Natural killer cell (primary cell): ENCODE measurements at regions not wholly inside any gene's neighbourhood (a gene's known extent, or its start where the extent isn't known, plus 50 kb on each side); places are given as distances from the start of the nearest gene placed in this dataset.

Experiments
- ATAC-seq, 3 donors: fragments of 150-1000 bp in 2 of 3; fragments of 200-7000 bp in 1 of 3; cut with Tn5 transposase; 1 replicate in 1 of 3; 2 replicates in 2 of 3; pipeline ENCODE4 v1.10.0; 2021; ENCODE audit warnings: mild to moderate bottlenecking in 2 of 3, moderate library complexity in 2 of 3
- DNase-seq, 2 donors: peaks; one replicate each; pipeline versions ENCODE4 v3.0.0 to v3.0.0-alpha.2; 2013 to 2021; ENCODE audit warnings: mixed read lengths in 1 of 2
- H3K27ac ChIP-seq: one replicate; pipeline ENCODE4 v1.5.1; 2013; ENCODE audit warnings: mild to moderate bottlenecking, low read length
- H3K27me3 ChIP-seq: one replicate; pipeline ENCODE4 v1.6.1; 2013; ENCODE audit warnings: low read length; ENCODE audit not compliant: control insufficient read depth, insufficient read depth
- H3K36me3 ChIP-seq: one replicate; pipeline ENCODE4 v1.6.1; 2013; ENCODE audit warnings: low read length; ENCODE audit not compliant: control insufficient read depth, insufficient read depth
- H3K4me1 ChIP-seq: one replicate; pipeline ENCODE4 v1.6.1; 2013; ENCODE audit warnings: low read length; ENCODE audit not compliant: control insufficient read depth, insufficient read depth
- H3K4me3 ChIP-seq: one replicate; pipeline ENCODE4 v1.5.1; 2013; ENCODE audit warnings: low read length
- H3K9me3 ChIP-seq: one replicate; pipeline ENCODE4 v1.6.1; 2013; ENCODE audit warnings: low read length; ENCODE audit not compliant: control insufficient read depth, insufficient read depth
- H3K27ac Mint-ChIP-seq, 2 donors: one replicate each; pipeline ENCODE4 v1.8.0; 2022; ENCODE audit warnings: mild to moderate bottlenecking in 2 of 2, mixed read lengths in 2 of 2, moderate library complexity in 1 of 2
- H3K27me3 Mint-ChIP-seq, 2 donors: one replicate each; pipeline ENCODE4 v1.8.0; 2022; ENCODE audit warnings: low read depth in 2 of 2, mixed read lengths in 2 of 2
- H3K36me3 Mint-ChIP-seq: one replicate; pipeline ENCODE4 v1.8.0; 2022; ENCODE audit warnings: mixed read lengths
- H3K4me1 Mint-ChIP-seq, 2 donors: one replicate each; pipeline ENCODE4 v1.8.0; 2022; ENCODE audit warnings: mixed read lengths in 2 of 2
- H3K4me3 Mint-ChIP-seq: one replicate; pipeline ENCODE4 v1.8.0; 2022; ENCODE audit warnings: mild to moderate bottlenecking, moderate library complexity, mixed read lengths
- H3K9me3 Mint-ChIP-seq, 2 donors: one replicate each; pipeline ENCODE4 v1.8.0; 2022; ENCODE audit warnings: mixed read lengths in 2 of 2
- WGBS: methylation state at CpG from one replicate; pipeline ENCODE4 v1.1.7; 2013; ENCODE audit warnings: missing lambda C conversion rate; ENCODE audit not compliant: insufficient coverage; 5-methylcytosine and 5-hydroxymethylcytosine counted together
- intact Hi-C: fragments of 100-400 bp; cut with micrococcal nuclease; formaldehyde crosslinking; loops from one replicate; pipeline ENCODE4 v1.14.2; 2022
- TF ChIP-seq, protein P1 (sequence below): fragments of 200-600 bp; IDR thresholded peaks from one replicate; pipeline ENCODE4 v1.8.0; 2022; ENCODE audit warnings: antibody characterized with exemption

DNA sequence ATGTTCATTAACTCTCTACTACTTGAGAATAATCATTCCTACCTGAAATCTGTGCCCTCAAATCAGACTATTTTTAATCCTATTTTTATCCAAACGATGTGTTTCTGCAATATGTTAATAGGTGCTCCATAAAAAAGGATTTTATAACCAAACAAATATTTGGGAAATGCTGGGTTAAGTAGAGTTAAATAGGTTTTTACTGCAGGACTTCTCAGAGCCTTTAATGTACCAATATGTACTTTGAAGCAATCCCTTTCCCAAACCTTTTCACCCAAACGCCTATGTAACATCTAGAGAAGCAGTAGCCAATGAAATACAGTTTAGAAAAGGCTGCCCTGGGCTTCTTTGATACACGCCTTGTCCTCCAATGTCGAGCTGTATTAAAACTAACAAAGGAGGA, 182.5 kb downstream of the SP3 start:
- H3K27ac Mint-ChIP-seq = no peak overlapping the region
- no peak overlapping the region for H3K4me3 Mint-ChIP-seq

DNA sequence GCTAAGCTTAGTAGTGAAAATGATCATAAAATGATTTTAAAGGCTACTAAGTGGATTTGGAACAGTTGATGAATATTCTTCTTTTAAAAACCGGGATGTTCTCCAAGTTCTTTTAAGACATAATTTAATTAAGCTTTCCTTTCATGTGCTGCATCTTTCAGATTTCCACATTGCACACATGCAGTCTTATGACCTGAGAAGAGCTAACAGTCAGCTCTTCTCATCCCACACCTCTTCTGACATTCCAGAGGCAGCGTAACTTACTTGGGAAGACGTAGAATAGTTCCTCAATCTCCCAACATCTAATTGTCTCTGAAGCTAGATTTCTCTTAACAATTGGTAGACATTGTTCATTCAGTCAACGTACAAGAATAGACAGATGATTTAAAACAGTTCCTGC, 181.8 kb downstream of the SP3 start:
- Mint-ChIP-seq H3K9me3 (no peaks in the 10 kb centered on the region), H3K27me3 (peaks cover 17 to 42% of the 10 kb centered on the region in 2 donors), H3K4me3 (no peak overlapping the region), H3K4me1 (no peaks in the 10 kb centered on the region), H3K36me3 (no peaks in the 10 kb centered on the region), H3K27ac (no peak overlapping the region)
- Histone ChIP-seq H3K9me3 (no peaks in the 10 kb centered on the region), H3K36me3 (no peaks in the 10 kb centered on the region), H3K4me3 (no peak overlapping the region), H3K27me3 (no peaks in the 10 kb centered on the region), H3K27ac (no peak overlapping the region), H3K4me1 (no peaks in the 10 kb centered on the region)
- intact Hi-C loops = no loop called here
- no peak for DNase-seq
- no peak for ATAC-seq
- TF ChIP-seq, protein P1, sequence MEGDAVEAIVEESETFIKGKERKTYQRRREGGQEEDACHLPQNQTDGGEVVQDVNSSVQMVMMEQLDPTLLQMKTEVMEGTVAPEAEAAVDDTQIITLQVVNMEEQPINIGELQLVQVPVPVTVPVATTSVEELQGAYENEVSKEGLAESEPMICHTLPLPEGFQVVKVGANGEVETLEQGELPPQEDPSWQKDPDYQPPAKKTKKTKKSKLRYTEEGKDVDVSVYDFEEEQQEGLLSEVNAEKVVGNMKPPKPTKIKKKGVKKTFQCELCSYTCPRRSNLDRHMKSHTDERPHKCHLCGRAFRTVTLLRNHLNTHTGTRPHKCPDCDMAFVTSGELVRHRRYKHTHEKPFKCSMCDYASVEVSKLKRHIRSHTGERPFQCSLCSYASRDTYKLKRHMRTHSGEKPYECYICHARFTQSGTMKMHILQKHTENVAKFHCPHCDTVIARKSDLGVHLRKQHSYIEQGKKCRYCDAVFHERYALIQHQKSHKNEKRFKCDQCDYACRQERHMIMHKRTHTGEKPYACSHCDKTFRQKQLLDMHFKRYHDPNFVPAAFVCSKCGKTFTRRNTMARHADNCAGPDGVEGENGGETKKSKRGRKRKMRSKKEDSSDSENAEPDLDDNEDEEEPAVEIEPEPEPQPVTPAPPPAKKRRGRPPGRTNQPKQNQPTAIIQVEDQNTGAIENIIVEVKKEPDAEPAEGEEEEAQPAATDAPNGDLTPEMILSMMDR = no peak
- WGBS = 79% methylated on average over 4 of the region's 4 CpGs

More for the DNA sequence above, 182.5 kb downstream of the SP3 start:
- no peaks in the 10 kb centered on the region for H3K4me1 Mint-ChIP-seq
- H3K27me3 Mint-ChIP-seq = peaks cover 17 to 42% of the 10 kb centered on the region in 2 donors
- TF ChIP-seq, protein P1 = no peak
- Histone ChIP-seq H3K9me3 (no peaks in the 10 kb centered on the region), H3K27me3 (no peaks in the 10 kb centered on the region), H3K36me3 (no peaks in the 10 kb centered on the region), H3K4me3 (no peak overlapping the region), H3K27ac (no peak overlapping the region), H3K4me1 (no peaks in the 10 kb centered on the region)
- ATAC-seq (no peak), DNase-seq (no peak)
- H3K9me3 Mint-ChIP-seq = no peaks in the 10 kb centered on the region
- H3K36me3 Mint-ChIP-seq = no peaks in the 10 kb centered on the region
- WGBS = 74% methylated on average over 3 of the region's 4 CpGs
- intact Hi-C loops = no loop called here

DNA sequence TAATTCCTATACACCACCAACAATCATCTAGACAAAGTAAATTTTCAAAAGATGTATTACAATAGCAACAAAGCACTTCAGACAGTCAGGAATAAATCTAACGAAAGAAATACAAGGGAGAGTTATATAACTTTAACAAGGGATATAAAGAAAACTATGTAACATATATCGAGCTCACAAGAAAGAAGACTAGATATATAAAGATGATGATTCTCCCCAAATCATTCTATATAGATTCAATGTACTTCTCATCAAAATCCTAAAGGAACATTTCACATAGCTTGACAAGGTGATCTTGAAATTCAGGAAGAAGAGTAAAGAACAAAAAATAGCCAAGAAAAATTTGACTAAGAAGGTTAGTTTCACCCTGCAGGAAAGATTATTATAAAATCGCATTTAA, 179.4 kb downstream of the SP3 start:
- Mint-ChIP-seq H3K9me3 (no peaks in the 10 kb centered on the region), H3K4me1 (no peaks in the 10 kb centered on the region), H3K27me3 (peaks cover 17 to 34% of the 10 kb centered on the region in 2 donors), H3K27ac (no peak overlapping the region), H3K4me3 (no peak overlapping the region), H3K36me3 (no peaks in the 10 kb centered on the region)
- H3K36me3 ChIP-seq = no peaks in the 10 kb centered on the region
- TF ChIP-seq, protein P1 = no peak
- intact Hi-C loops = no loop called here
- ATAC-seq = no peak
- no peak overlapping the region for H3K27ac ChIP-seq
- no peak for DNase-seq
- no peak overlapping the region for H3K4me3 ChIP-seq
- H3K4me1 ChIP-seq = no peaks in the 10 kb centered on the region
- no peaks in the 10 kb centered on the region for H3K27me3 ChIP-seq
- WGBS = 100% methylated on average over 1 of the region's 3 CpGs
- H3K9me3 ChIP-seq = no peaks in the 10 kb centered on the region

DNA sequence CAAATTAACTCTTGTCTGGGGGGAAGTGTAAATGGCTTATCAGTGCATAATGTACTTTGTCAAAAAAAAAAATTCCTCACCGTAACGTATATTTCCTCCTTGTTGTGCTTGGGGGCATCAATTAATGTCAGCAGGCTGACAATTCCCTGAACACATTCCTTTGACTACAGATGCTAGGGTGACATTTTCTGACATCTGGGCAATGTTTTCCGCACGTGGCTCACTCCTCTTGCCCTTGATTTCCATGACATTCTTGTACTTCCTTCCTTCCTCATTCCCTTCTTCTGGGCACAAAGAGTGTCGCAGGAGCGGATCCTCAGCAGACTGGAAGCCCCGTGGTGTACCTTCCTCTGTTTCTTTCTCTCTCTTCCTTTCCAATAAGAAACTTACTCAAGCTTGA, 173.7 kb downstream of the SP3 start:
- H3K4me3 Mint-ChIP-seq = no peak overlapping the region
- H3K9me3 Mint-ChIP-seq = no peaks in the 10 kb centered on the region
- intact Hi-C loops = no loop called here
- WGBS = 42% methylated on average over 7 of the region's 7 CpGs
- no peaks in the 10 kb centered on the region for H3K4me1 Mint-ChIP-seq
- Histone ChIP-seq H3K4me3 (no peak overlapping the region), H3K36me3 (no peaks in the 10 kb centered on the region), H3K4me1 (no peaks in the 10 kb centered on the region), H3K27me3 (no peaks in the 10 kb centered on the region), H3K9me3 (no peaks in the 10 kb centered on the region), H3K27ac (no peak overlapping the region)
- peaks cover 20 to 40% of the 10 kb centered on the region in 2 donors for H3K27me3 Mint-ChIP-seq
- DNase-seq (no peak), ATAC-seq (no peak)
- no peaks in the 10 kb centered on the region for H3K36me3 Mint-ChIP-seq
- TF ChIP-seq, protein P1 = no peak
- no peak overlapping the region for H3K27ac Mint-ChIP-seq
